KMS-11 (cell line): ENCODE measurements at regions not wholly inside any gene's neighbourhood (a gene's known extent, or its start where the extent isn't known, plus 50 kb on each side); places are given as distances from the start of the nearest gene placed in this dataset.

Experiments used
- H2AFZ ChIP-seq: fragments of 200-600 bp; sonication (generic); 2 replicates; pipeline ENCODE4 v1.6.1; 2016; ENCODE audit warnings: antibody characterized with exemption, mixed run types, low read depth
- H3K27ac ChIP-seq: fragments of 200-600 bp; sonication (generic); 2 replicates; pipeline ENCODE4 v1.6.1; 2016; ENCODE audit warnings: mild to moderate bottlenecking, mixed run types
- H3K27me3 ChIP-seq: fragments of 200-600 bp; sonication (generic); 2 replicates; pipeline ENCODE4 v1.6.1; 2017; ENCODE audit warnings: mild to moderate bottlenecking, low read depth, mixed run types, moderate library complexity; ENCODE audit not compliant: insufficient read depth
- H3K36me3 ChIP-seq: fragments of 200-600 bp; sonication (generic); 2 replicates; pipeline ENCODE4 v1.6.1; 2017; ENCODE audit warnings: mild to moderate bottlenecking, mixed run types; ENCODE audit not compliant: insufficient read depth
- H3K4me1 ChIP-seq: fragments of 200-600 bp; sonication (generic); 2 replicates; pipeline ENCODE4 v1.6.1; 2016; ENCODE audit warnings: mild to moderate bottlenecking, low read depth, mixed run types; ENCODE audit not compliant: poor library complexity, severe bottlenecking
- H3K4me2 ChIP-seq: fragments of 200-600 bp; sonication (generic); 2 replicates; pipeline ENCODE4 v1.7.0; 2016; ENCODE audit warnings: mild to moderate bottlenecking, mixed run types
- H3K4me3 ChIP-seq: fragments of 200-600 bp; sonication (generic); IDR thresholded peaks from 2 replicates; pipeline ENCODE4 v1.6.1; 2017; ENCODE audit warnings: low read depth, low read length, mixed read lengths; ENCODE audit not compliant: insufficient read depth
- H3K79me2 ChIP-seq: fragments of 200-600 bp; sonication (generic); 2 replicates; pipeline ENCODE4 v1.6.1; 2016; ENCODE audit warnings: low read depth, mixed run types; ENCODE audit not compliant: insufficient read depth
- H3K9ac ChIP-seq: fragments of 200-600 bp; sonication (generic); 2 replicates; pipeline ENCODE4 v1.6.1; 2016; ENCODE audit warnings: mild to moderate bottlenecking, mixed run types
- H4K20me1 ChIP-seq: fragments of 200-600 bp; sonication (generic); 2 replicates; pipeline ENCODE4 v1.6.1; 2016; ENCODE audit warnings: mild to moderate bottlenecking, mixed run types; ENCODE audit not compliant: insufficient read depth
- TF ChIP-seq, protein P1 (sequence below): fragments of 200-600 bp; sonication (generic); conservative IDR thresholded peaks from 2 replicates; pipeline ENCODE4 v1.6.1; 2017; ENCODE audit warnings: low read depth, mild to moderate bottlenecking, antibody characterized with exemption, low read length, moderate library complexity, mixed read lengths

DNA sequence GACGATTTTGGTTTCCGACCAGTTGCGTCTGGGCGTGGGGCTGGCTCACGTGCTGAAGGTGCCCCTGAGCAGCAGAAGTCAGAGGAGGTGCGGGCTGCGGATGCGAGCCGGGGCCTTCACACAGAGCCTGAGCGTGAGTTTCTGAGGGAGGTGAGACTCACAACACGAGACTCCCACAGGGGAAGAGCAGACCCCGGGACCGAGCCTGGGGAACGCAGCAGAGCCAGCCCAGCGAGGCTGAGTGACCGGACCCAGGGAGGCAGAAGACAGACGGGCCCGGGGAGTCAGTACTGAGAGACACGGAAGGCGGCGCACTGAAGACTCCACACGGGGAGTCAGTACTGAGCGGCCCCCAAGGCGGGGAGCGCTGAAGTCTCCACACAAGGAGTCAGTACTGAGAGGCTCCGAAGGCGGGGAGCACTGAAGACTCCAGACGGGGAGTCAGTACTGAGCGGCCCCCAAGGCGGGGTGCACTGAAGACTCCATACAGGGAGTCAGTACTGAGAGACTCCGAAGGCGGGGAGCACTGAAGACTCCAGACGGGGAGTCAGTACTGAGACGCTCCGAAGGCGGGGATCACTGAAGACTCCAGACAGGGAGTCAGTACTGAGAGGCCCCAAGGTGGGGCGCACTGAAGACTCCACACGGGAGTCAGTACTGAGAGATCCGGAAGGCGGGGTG, 77.8 kb downstream of the DLL1 start:
- no peak overlapping the region for H3K9ac ChIP-seq
- no peak overlapping the region for H3K4me2 ChIP-seq
- H3K79me2 ChIP-seq: no peaks in the 10 kb centered on the region
- H3K36me3 ChIP-seq: no peaks in the 10 kb centered on the region
- no peak overlapping the region for H3K4me3 ChIP-seq
- H3K27ac ChIP-seq: no peak overlapping the region
- H2AFZ ChIP-seq: no peak overlapping the region
- no peaks in the 10 kb centered on the region for H3K4me1 ChIP-seq
- TF ChIP-seq, protein P1, sequence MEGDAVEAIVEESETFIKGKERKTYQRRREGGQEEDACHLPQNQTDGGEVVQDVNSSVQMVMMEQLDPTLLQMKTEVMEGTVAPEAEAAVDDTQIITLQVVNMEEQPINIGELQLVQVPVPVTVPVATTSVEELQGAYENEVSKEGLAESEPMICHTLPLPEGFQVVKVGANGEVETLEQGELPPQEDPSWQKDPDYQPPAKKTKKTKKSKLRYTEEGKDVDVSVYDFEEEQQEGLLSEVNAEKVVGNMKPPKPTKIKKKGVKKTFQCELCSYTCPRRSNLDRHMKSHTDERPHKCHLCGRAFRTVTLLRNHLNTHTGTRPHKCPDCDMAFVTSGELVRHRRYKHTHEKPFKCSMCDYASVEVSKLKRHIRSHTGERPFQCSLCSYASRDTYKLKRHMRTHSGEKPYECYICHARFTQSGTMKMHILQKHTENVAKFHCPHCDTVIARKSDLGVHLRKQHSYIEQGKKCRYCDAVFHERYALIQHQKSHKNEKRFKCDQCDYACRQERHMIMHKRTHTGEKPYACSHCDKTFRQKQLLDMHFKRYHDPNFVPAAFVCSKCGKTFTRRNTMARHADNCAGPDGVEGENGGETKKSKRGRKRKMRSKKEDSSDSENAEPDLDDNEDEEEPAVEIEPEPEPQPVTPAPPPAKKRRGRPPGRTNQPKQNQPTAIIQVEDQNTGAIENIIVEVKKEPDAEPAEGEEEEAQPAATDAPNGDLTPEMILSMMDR: no peak
- no peaks in the 10 kb centered on the region for H4K20me1 ChIP-seq
- H3K27me3 ChIP-seq: peaks cover 3% of the 10 kb centered on the region; the same call in 1 of the 2 replicates

DNA sequence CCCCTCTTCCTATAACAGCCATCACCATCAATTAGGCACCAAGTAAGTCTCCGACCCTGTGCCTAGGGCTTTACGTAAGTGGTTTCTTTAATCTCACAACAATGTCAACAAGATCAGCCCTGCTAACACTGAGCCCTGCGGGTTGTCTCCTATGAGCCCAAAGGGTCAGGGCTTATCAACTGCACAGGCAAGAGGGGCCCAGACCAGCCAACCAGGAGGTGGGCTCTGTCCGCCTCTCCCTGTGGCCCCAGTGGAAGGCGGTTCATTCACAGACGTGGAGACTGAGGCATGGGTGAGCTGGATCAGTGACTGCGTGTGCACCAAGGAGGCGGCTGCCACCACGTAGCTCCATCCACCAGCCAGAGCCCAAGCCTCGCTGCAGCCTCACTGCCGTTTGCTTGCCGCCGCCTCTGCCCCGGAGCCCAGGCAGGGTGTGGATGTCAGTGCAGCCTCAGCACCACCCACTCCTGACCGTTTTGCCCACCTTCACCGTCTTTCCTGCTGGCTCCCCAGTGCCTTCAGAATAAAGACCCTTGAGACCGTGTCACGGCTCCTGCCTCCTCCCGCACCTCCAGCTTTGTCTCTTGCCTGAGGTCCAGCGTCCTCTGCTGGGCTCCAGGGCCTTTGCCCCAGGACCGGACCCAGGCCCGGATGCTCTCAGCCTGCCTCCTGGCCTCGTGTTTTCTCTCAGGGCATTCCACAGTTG, 78.7 kb downstream of the DLL1 start:
- Histone ChIP-seq H2AFZ (no peak overlapping the region), H3K4me3 (no peak overlapping the region), H4K20me1 (no peaks in the 10 kb centered on the region), H3K9ac (no peak overlapping the region), H3K4me2 (no peak overlapping the region), H3K27ac (no peak overlapping the region), H3K36me3 (no peaks in the 10 kb centered on the region), H3K79me2 (no peaks in the 10 kb centered on the region), H3K27me3 (peaks cover 3% of the 10 kb centered on the region; the same call in 1 of the 2 replicates), H3K4me1 (no peaks in the 10 kb centered on the region)
- TF ChIP-seq, protein P1: no peak

DNA sequence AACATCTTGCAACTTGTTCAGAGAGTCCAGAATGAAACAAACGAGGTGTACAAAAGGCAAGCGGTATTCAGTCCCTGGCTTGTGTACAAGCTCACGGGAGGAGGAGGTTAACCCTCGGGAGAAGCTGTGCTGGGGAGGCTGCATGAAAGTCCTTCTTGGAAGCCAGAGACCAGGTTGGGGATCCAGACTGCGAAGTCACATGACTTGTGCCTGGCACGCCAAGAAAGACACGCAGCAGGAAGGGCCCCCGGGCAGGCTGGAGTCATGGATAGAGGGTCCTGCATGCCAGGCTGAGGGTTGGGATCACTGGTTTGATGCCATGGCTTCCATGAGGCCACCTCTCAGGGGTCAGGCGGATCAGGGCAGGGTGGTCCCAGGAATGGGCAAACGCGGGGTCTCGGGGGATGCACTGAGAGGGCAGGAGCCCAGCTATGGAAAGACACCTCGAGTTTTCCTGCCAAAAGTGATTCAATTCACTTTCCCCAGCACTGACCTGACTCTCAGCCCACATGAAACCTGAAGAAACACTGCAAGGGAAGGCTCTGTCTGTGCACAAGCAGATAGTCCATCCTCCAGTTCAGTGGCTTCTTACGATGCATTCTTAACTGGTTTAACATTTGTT, 79.4 kb downstream of the DLL1 start:
- Histone ChIP-seq H3K27me3 (peaks cover 3% of the 10 kb centered on the region; the same call in 1 of the 2 replicates), H3K79me2 (no peaks in the 10 kb centered on the region), H2AFZ (no peak overlapping the region), H4K20me1 (no peaks in the 10 kb centered on the region), H3K4me2 (no peak overlapping the region), H3K9ac (no peak overlapping the region), H3K4me1 (no peaks in the 10 kb centered on the region), H3K27ac (no peak overlapping the region), H3K4me3 (no peak overlapping the region), H3K36me3 (no peaks in the 10 kb centered on the region)
- TF ChIP-seq, protein P1: no peak

DNA sequence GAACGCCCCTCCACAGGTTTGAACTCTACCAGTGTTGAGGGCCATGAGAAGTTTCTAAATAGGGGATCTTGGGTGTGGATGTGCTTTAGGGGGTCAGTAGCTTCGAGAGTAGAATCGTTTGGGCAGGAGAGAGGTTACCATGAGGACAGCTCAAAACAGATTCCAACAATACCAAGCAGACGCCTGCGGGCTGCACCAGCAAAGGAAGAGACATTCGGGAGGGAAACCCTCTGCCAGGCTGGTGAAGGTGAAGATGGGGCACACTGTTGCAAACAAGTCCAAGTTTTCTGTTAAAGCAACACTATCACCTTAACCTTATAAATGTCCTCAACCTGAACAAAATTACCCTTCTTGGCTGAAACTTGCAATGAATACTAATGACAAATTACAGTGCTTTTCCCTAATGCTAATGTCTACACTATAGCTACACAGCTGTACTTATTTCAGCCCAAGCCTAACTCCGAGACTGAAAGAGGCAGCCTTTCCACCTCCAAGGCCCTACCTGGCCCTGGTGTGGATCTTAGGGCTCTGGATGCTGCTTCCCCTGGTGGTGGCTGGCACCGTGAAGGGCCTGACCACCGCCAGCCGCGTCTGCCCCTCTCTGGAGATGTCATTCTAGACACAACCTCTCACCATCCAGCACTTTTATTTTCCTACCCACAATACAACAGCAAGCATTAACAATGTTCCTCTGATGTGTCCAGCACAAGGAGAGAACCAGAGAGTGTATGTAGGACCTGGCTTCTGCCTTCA, 80.1 kb downstream of the DLL1 start:
- H3K36me3 ChIP-seq: no peaks in the 10 kb centered on the region
- H3K9ac ChIP-seq: no peak overlapping the region
- TF ChIP-seq, protein P1: no peak
- no peaks in the 10 kb centered on the region for H3K79me2 ChIP-seq
- H3K27me3 ChIP-seq: peaks cover 3% of the 10 kb centered on the region; the same call in 1 of the 2 replicates
- H3K27ac ChIP-seq: no peak overlapping the region
- H2AFZ ChIP-seq: no peak overlapping the region
- H3K4me2 ChIP-seq: no peak overlapping the region
- no peaks in the 10 kb centered on the region for H4K20me1 ChIP-seq
- H3K4me1 ChIP-seq: no peaks in the 10 kb centered on the region
- H3K4me3 ChIP-seq: no peak overlapping the region
